UCSD-AML1 (cell line): ENCODE measurements at regions not wholly inside any gene's neighbourhood (a gene's known extent, or its start where the extent isn't known, plus 50 kb on each side); places are given as distances from the start of the nearest gene placed in this dataset.
A peak's percentile ranks its signal among the peaks of the same experiment; 100 is the strongest.
"Not testable (repeated sequence)": the region's sequence is repeated elsewhere in the genome, so short reads cannot be mapped to it uniquely, and the experiment has no call there.

Experiments used
- DNase-seq: peaks from one replicate; lab custom pipeline; 2025; ENCODE audit not compliant: unreplicated experiment; lab: John Stamatoyannopoulos, UW

GRCh38 chr10:63773962-63774361 lies 252.8 kb downstream of the REEP3 start:
- no peak for DNase-seq

GRCh38 chr10:63780101-63780500 lies 258.9 kb downstream of the REEP3 start:
- no peak for DNase-seq

GRCh38 chr10:63781226-63781625 lies 260.0 kb downstream of the REEP3 start:
- no peak for DNase-seq

GRCh38 chr10:63783882-63784281 lies 262.7 kb downstream of the REEP3 start:
- DNase-seq = no peak

- no peak for DNase-seq
Measured at GRCh38 chr10:63788152-63788821, 267.1 kb downstream of the REEP3 start.

- no peak for DNase-seq
Measured at GRCh38 chr10:63795094-63795860, 274.1 kb downstream of the REEP3 start.

GRCh38 chr10:63798599-63799498 lies 277.6 kb downstream of the REEP3 start:
- peak; percentile 48 for DNase-seq

- no peak for DNase-seq
Measured at GRCh38 chr10:63799521-63800300, 278.5 kb downstream of the REEP3 start.

- no peak for DNase-seq
Measured at GRCh38 chr10:63801166-63801565, 280.0 kb downstream of the REEP3 start.

GRCh38 chr10:63806330-63806729 lies 285.1 kb downstream of the REEP3 start:
- DNase-seq = no peak

- no peak for DNase-seq
Measured at GRCh38 chr10:63812501-63812900, 291.3 kb downstream of the REEP3 start.

- peak; percentile 35 for DNase-seq
Measured at GRCh38 chr10:63819753-63820329, 298.6 kb downstream of the REEP3 start.

GRCh38 chr10:63822496-63822895 lies 301.3 kb downstream of the REEP3 start:
- no peak for DNase-seq

- no peak for DNase-seq
Measured at GRCh38 chr10:63825111-63825510, 303.9 kb downstream of the REEP3 start.

GRCh38 chr10:63825766-63826165 lies 304.6 kb downstream of the REEP3 start:
- DNase-seq = no peak

GRCh38 chr10:63827018-63827417 lies 305.8 kb downstream of the REEP3 start:
- DNase-seq = not testable (repeated sequence)

GRCh38 chr10:63829020-63829419 lies 307.8 kb downstream of the REEP3 start:
- no peak for DNase-seq

- no peak for DNase-seq
Measured at GRCh38 chr10:63829573-63830149, 308.5 kb downstream of the REEP3 start.

GRCh38 chr10:63832686-63833085 lies 311.5 kb downstream of the REEP3 start:
- DNase-seq = no peak

- no peak for DNase-seq
Measured at GRCh38 chr10:63833411-63834060, 312.3 kb downstream of the REEP3 start.
